ENCODE measurements at regions not wholly inside any gene's neighbourhood (a gene's known extent, or its start where the extent isn't known, plus 50 kb on each side); places are given as distances from the start of the nearest gene placed in this dataset.

- Histone ChIP-seq H3K27me3 (ENCODE audit: control insufficient read depth, insufficient read depth, low read length, poor library complexity, severe bottlenecking) (no peaks in the 10 kb centered on the region), H3K4me3 (ENCODE audit: insufficient read depth, low read depth, low read length) (no peak overlapping the region), H3K36me3 (ENCODE audit: control insufficient read depth, insufficient read depth, low read length) (no peaks in the 10 kb centered on the region), H3K4me1 (ENCODE audit: control insufficient read depth, insufficient read depth, low read length) (no peaks in the 10 kb centered on the region), H3K27ac (ENCODE audit: insufficient read depth, low read depth, low read length, poor library complexity, severe bottlenecking) (no peak overlapping the region), H3K9me3 (ENCODE audit: control insufficient read depth, low read length) (no peaks in the 10 kb centered on the region)
- WGBS, 2 experiments = 92 to 97% methylated on average over 1 to 2 of the region's 2 CpGs
Observed at GRCh38 chr3:18058666-18059065, 316.2 kb upstream of the TBC1D5 start.

DNA sequence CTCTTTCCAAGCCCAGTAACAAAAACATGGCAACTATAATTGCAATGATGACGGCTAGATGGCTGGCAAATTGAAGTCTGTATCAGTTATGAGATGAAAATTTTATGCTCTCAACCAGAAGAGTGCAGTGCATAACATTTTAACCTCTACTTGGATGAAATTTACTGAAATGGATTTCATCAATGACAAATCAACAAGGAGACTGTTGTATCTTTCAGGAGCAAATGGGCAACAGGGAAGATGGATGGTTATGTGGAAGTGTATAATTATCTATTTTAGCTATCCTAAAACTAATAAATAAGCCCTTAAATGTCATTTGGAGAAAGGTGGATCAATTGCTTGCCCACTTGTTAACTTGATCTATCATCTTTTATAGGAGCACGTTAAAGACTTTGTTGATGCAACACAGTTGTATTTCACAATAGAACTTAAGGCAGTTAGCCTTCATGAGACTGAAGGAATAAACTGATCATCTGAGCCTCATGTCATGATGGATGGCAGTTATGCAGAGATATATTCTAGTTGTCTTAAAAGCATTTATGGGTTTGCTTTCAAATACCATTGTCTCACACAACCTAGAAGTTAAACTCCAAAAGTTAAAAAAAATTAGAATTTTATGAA lies 315.1 kb upstream of the TBC1D5 start:
- no peaks in the 10 kb centered on the region for H3K27me3 ChIP-seq (ENCODE audit: control insufficient read depth, insufficient read depth, low read length, poor library complexity, severe bottlenecking)
- H3K4me1 ChIP-seq (ENCODE audit: control insufficient read depth, insufficient read depth, low read length) = no peaks in the 10 kb centered on the region
- no peaks in the 10 kb centered on the region for H3K9me3 ChIP-seq (ENCODE audit: control insufficient read depth, low read length)
- 98 to 100% methylated on average over 2 of the region's 2 CpGs for WGBS, 2 experiments
- no peak overlapping the region for H3K4me3 ChIP-seq (ENCODE audit: insufficient read depth, low read depth, low read length)
- H3K27ac ChIP-seq (ENCODE audit: insufficient read depth, low read depth, low read length, poor library complexity, severe bottlenecking) = no peak overlapping the region
- no peaks in the 10 kb centered on the region for H3K36me3 ChIP-seq (ENCODE audit: control insufficient read depth, insufficient read depth, low read length)

GRCh38 chr3:18054625-18055024 lies 312.2 kb upstream of the TBC1D5 start:
- no peaks in the 10 kb centered on the region for H3K27me3 ChIP-seq (ENCODE audit: control insufficient read depth, insufficient read depth, low read length, poor library complexity, severe bottlenecking)
- H3K9me3 ChIP-seq (ENCODE audit: control insufficient read depth, low read length) = no peaks in the 10 kb centered on the region
- H3K4me3 ChIP-seq (ENCODE audit: insufficient read depth, low read depth, low read length) = no peak overlapping the region
- no peak overlapping the region for H3K27ac ChIP-seq (ENCODE audit: insufficient read depth, low read depth, low read length, poor library complexity, severe bottlenecking)
- 85 to 89% methylated on average over 1 of the region's 1 CpG for WGBS, 2 experiments
- H3K4me1 ChIP-seq (ENCODE audit: control insufficient read depth, insufficient read depth, low read length) = no peaks in the 10 kb centered on the region
- no peaks in the 10 kb centered on the region for H3K36me3 ChIP-seq (ENCODE audit: control insufficient read depth, insufficient read depth, low read length)

GRCh38 chr3:18051306-18051705 lies 308.9 kb upstream of the TBC1D5 start:
- 77 to 82% methylated on average over 3 of the region's 3 CpGs for WGBS, 2 experiments
- Histone ChIP-seq H3K36me3 (ENCODE audit: control insufficient read depth, insufficient read depth, low read length) (no peaks in the 10 kb centered on the region), H3K27me3 (ENCODE audit: control insufficient read depth, insufficient read depth, low read length, poor library complexity, severe bottlenecking) (no peaks in the 10 kb centered on the region), H3K4me1 (ENCODE audit: control insufficient read depth, insufficient read depth, low read length) (no peaks in the 10 kb centered on the region), H3K4me3 (ENCODE audit: insufficient read depth, low read depth, low read length) (no peak overlapping the region), H3K27ac (ENCODE audit: insufficient read depth, low read depth, low read length, poor library complexity, severe bottlenecking) (no peak overlapping the region), H3K9me3 (ENCODE audit: control insufficient read depth, low read length) (no peaks in the 10 kb centered on the region)

DNA sequence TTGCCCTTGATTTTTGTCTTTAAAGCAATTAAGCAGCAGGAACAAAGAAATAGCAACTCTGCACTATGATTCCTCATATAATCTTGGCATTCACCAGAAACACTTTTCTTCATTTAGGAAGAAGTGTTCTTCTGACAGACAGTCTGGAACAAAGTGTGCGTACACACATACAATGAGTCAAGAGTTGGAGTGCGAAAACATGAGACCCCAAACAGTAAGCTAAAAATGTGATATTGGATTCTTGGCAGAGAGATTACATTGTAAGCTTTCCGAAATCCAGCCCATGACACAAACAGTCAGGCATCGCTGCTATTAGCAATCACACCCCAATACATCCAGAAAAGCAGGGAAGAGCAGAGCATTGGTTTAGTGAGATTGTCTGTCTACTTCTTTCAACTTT lies 306.7 kb upstream of the TBC1D5 start:
- no peaks in the 10 kb centered on the region for H3K36me3 ChIP-seq (ENCODE audit: control insufficient read depth, insufficient read depth, low read length)
- no peaks in the 10 kb centered on the region for H3K9me3 ChIP-seq (ENCODE audit: control insufficient read depth, low read length)
- H3K4me3 ChIP-seq (ENCODE audit: insufficient read depth, low read depth, low read length) = no peak overlapping the region
- 96% methylated on average over 4 of the region's 4 CpGs for WGBS, 2 experiments
- no peaks in the 10 kb centered on the region for H3K27me3 ChIP-seq (ENCODE audit: control insufficient read depth, insufficient read depth, low read length, poor library complexity, severe bottlenecking)
- no peak overlapping the region for H3K27ac ChIP-seq (ENCODE audit: insufficient read depth, low read depth, low read length, poor library complexity, severe bottlenecking)
- no peaks in the 10 kb centered on the region for H3K4me1 ChIP-seq (ENCODE audit: control insufficient read depth, insufficient read depth, low read length)

DNA sequence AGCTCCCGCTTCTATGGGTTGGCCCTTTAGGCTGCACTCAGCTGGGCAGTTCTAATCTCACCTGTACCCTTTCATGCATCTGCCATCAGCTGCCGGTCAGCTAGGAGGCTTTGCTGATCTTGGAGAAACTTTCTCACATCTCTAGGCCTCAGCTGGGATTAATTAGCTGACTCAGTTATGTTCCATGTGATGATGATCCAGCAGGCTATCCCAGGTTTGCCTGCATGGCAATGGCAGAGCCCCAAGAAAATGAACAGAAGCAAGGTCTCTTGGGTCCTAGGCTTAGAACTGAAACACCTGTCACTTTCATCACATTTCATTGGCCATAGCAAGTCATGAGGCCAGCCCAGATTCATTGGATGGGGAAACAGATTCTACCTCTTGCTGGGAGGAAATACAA lies 304.6 kb upstream of the TBC1D5 start:
- no peak overlapping the region for H3K4me3 ChIP-seq (ENCODE audit: insufficient read depth, low read depth, low read length)
- H3K27ac ChIP-seq (ENCODE audit: insufficient read depth, low read depth, low read length, poor library complexity, severe bottlenecking) = no peak overlapping the region
- H3K4me1 ChIP-seq (ENCODE audit: control insufficient read depth, insufficient read depth, low read length) = no peaks in the 10 kb centered on the region
- 89 to 100% methylated on average over 2 of the region's 2 CpGs for WGBS, 2 experiments
- no peaks in the 10 kb centered on the region for H3K27me3 ChIP-seq (ENCODE audit: control insufficient read depth, insufficient read depth, low read length, poor library complexity, severe bottlenecking)
- no peaks in the 10 kb centered on the region for H3K9me3 ChIP-seq (ENCODE audit: control insufficient read depth, low read length)
- H3K36me3 ChIP-seq (ENCODE audit: control insufficient read depth, insufficient read depth, low read length) = no peaks in the 10 kb centered on the region

DNA sequence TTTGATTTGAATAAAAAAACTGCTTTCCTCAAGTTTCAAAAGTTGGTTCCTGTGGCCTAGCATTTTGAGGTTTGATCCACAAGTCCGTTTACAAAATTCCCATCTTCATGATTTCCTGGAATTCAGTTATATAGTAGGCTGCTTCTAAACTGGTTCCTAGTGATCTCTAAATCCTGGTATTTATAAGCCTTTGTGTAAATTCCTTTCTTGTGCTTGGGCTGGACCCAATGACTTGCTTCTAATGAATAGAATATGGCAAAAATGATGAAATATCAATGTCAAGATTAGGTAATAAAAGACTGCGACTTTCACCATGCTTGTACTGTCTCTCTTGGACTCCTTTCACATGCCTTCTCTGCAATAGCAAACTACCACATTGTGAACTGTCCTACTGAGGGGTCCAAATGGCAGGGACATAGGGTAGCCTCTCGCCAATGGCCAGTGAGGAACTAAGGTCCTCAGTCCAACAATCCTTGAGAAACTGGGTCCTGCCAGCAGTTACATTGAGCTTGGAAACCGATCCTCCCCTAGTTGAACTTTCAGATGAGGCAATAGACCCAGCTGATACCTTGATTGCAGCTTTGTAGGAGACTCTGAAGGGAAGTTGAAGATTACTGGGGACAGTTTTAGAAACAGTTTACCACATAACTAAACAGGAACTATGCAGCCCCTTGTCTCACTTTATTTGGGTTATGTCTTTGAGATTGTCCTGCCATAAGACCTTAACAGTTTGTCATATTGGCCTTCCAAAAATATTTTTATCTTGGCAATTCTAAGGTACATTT lies 303.9 kb upstream of the TBC1D5 start:
- no peak overlapping the region for H3K4me3 ChIP-seq (ENCODE audit: insufficient read depth, low read depth, low read length)
- WGBS, 2 experiments = 93 to 94% methylated on average over 4 of the region's 4 CpGs

GRCh38 chr3:18044971-18045880 lies 302.8 kb upstream of the TBC1D5 start:
- H3K36me3 ChIP-seq (ENCODE audit: control insufficient read depth, insufficient read depth, low read length) = no peaks in the 10 kb centered on the region
- WGBS, 2 experiments = 95 to 100% methylated on average over 1 to 2 of the region's 2 CpGs
- H3K27me3 ChIP-seq (ENCODE audit: control insufficient read depth, insufficient read depth, low read length, poor library complexity, severe bottlenecking) = no peaks in the 10 kb centered on the region
- no peaks in the 10 kb centered on the region for H3K9me3 ChIP-seq (ENCODE audit: control insufficient read depth, low read length)
- H3K4me1 ChIP-seq (ENCODE audit: control insufficient read depth, insufficient read depth, low read length) = no peaks in the 10 kb centered on the region
- H3K4me3 ChIP-seq (ENCODE audit: insufficient read depth, low read depth, low read length) = no peak overlapping the region
- H3K27ac ChIP-seq (ENCODE audit: insufficient read depth, low read depth, low read length, poor library complexity, severe bottlenecking) = no peak overlapping the region

More for the DNA sequence above, 303.9 kb upstream of the TBC1D5 start:
- Histone ChIP-seq H3K9me3 (ENCODE audit: control insufficient read depth, low read length) (no peaks in the 10 kb centered on the region), H3K4me1 (ENCODE audit: control insufficient read depth, insufficient read depth, low read length) (no peaks in the 10 kb centered on the region), H3K27ac (ENCODE audit: insufficient read depth, low read depth, low read length, poor library complexity, severe bottlenecking) (no peak overlapping the region), H3K36me3 (ENCODE audit: control insufficient read depth, insufficient read depth, low read length) (no peaks in the 10 kb centered on the region), H3K27me3 (ENCODE audit: control insufficient read depth, insufficient read depth, low read length, poor library complexity, severe bottlenecking) (no peaks in the 10 kb centered on the region)

GRCh38 chr3:18044191-18044590 lies 301.8 kb upstream of the TBC1D5 start:
- Histone ChIP-seq H3K36me3 (ENCODE audit: control insufficient read depth, insufficient read depth, low read length) (no peaks in the 10 kb centered on the region), H3K27me3 (ENCODE audit: control insufficient read depth, insufficient read depth, low read length, poor library complexity, severe bottlenecking) (no peaks in the 10 kb centered on the region), H3K27ac (ENCODE audit: insufficient read depth, low read depth, low read length, poor library complexity, severe bottlenecking) (no peak overlapping the region), H3K4me3 (ENCODE audit: insufficient read depth, low read depth, low read length) (no peak overlapping the region), H3K4me1 (ENCODE audit: control insufficient read depth, insufficient read depth, low read length) (no peaks in the 10 kb centered on the region), H3K9me3 (ENCODE audit: control insufficient read depth, low read length) (no peaks in the 10 kb centered on the region)
- 87 to 94% methylated on average over 2 of the region's 2 CpGs for WGBS, 2 experiments

DNA sequence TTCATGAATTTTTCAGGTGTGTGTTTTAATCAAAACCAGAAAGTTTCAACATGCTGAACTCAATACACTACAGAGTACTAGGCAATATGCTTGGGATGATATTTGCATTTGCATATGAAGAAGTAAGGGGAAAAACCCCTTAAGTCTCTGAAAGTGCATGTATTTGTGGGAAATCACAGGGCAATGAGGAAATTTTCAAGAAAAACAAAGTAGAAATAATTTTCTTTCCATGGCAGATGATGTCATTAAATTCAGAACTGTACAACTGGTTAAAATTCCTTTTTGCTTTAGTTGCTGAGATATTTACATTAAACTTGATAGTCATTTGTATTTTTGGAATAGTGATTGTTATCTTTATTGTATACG lies 294.0 kb upstream of the TBC1D5 start:
- Histone ChIP-seq H3K4me1 (ENCODE audit: control insufficient read depth, insufficient read depth, low read length) (no peaks in the 10 kb centered on the region), H3K9me3 (ENCODE audit: control insufficient read depth, low read length) (no peaks in the 10 kb centered on the region), H3K36me3 (ENCODE audit: control insufficient read depth, insufficient read depth, low read length) (no peaks in the 10 kb centered on the region), H3K27me3 (ENCODE audit: control insufficient read depth, insufficient read depth, low read length, poor library complexity, severe bottlenecking) (no peaks in the 10 kb centered on the region), H3K27ac (ENCODE audit: insufficient read depth, low read depth, low read length, poor library complexity, severe bottlenecking) (no peak overlapping the region), H3K4me3 (ENCODE audit: insufficient read depth, low read depth, low read length) (no peak overlapping the region)
- WGBS, 2 experiments = no CpG with 5 or more reads among the region's 1 CpG
